ENCODE measurements at regions not wholly inside any gene's neighbourhood (a gene's known extent, or its start where the extent isn't known, plus 50 kb on each side); places are given as distances from the start of the nearest gene placed in this dataset.
A peak's percentile ranks its signal among the peaks of the same experiment; 100 is the strongest.

DNA sequence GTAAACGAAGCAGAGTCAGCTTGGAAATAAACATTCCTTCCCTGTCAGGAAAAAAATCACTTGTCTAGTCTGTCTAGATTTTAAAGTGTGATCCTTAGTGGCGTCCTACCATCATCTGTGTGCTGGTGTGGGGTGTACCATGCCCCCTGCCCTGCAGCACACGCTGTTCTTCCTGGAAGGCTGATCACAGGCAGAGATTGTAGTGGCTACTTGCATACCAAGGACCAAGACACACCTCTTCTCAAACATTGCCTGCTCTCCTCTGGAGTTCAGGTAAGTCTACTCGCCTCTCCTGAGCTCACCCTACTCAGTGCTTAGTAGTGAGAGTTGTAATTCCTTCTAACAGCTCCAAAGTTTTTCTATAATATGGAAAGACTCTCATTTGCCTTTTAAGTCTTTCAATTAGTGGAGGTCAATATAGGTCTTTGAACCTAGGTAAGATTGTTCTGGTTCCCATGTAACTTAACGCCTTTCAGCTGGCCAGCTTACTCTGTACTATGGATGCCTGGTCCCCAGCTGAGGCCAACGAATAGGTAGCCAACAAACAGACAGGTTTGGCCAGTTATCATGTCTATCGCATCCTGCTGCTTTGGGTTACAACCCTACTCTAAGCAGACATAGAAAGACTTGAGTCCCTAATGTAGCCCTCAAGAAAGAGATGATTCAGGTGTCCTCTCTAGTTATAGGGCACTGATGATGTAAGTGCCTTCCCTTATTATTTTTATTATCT lies 55.4 kb downstream of the XCL1 start:
- no peak for DNase-seq (ENCODE audit: extremely low spot score)
- ChIA-PET POLR2A (no interaction called here), CTCF (interaction anchor here (0.8 to 1.1 kb wide), 2 partner anchors 14 to 343 kb away, joined by 3 read pairs; no protein-coding TSS in a partner anchor)
- TF ChIP-seq, protein P1, sequence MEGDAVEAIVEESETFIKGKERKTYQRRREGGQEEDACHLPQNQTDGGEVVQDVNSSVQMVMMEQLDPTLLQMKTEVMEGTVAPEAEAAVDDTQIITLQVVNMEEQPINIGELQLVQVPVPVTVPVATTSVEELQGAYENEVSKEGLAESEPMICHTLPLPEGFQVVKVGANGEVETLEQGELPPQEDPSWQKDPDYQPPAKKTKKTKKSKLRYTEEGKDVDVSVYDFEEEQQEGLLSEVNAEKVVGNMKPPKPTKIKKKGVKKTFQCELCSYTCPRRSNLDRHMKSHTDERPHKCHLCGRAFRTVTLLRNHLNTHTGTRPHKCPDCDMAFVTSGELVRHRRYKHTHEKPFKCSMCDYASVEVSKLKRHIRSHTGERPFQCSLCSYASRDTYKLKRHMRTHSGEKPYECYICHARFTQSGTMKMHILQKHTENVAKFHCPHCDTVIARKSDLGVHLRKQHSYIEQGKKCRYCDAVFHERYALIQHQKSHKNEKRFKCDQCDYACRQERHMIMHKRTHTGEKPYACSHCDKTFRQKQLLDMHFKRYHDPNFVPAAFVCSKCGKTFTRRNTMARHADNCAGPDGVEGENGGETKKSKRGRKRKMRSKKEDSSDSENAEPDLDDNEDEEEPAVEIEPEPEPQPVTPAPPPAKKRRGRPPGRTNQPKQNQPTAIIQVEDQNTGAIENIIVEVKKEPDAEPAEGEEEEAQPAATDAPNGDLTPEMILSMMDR (IDR thresholded peaks at IDR 0.05; ENCODE audit: control extremely low read depth, extremely low read depth, low read depth, missing control alignments): no peak

DNA sequence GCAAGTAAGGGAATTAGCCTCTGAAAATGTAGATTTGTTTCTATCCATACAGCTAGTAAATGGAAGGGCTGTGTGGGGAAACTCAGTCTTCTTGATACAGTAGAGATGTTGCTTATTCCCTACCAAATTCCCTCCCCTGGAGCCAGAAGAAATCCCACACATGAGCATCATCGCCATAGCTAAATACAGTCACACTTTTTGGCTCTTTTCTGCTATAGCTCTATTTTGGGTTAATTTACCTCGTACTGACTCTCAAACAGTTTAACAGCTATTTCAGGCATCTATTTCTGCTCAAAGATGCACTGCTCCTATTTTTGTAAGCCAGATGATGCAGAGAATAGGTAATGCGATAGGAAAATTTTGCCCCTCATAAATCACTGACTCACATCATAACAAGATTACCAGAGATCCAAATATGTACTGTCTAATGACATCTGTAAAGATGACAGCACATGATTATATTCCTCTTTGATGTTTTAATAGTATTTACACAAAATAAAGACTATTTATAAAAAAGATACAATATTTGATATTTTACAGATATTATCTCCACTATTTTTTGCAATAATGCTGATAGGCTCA lies 58.6 kb downstream of the XCL1 start:
- TF ChIP-seq, protein P1 (IDR thresholded peaks at IDR 0.05; ENCODE audit: control extremely low read depth, extremely low read depth, low read depth, missing control alignments): no peak
- no peak for DNase-seq (ENCODE audit: extremely low spot score)
- CTCF ChIA-PET: interaction anchor here (0.6 to 4.9 kb wide), 2 partner anchors 11 to 76 kb away, joined by 3 to 22 read pairs; no protein-coding TSS in a partner anchor
- POLR2A ChIA-PET: no interaction called here

DNA sequence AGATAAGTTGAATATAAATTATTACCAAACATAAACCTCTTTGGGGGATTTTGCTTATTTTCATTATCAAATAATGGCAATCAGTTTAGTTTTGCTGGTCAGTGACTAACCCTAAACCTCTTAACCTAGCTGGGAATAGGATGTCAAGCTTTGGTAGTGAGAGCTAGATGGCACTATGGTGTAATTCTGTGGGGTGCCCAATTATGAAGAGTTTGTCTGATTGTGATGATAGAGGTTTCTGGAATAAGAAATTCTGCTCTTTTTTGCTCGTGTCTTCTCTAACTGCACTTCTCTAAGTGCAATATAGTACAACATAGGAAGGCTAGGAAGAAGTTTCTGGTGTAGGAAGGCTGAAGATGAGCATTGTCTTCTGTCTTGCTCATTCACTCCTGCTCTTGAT lies 59.8 kb downstream of the XCL1 start:
- DNase-seq (ENCODE audit: extremely low spot score): no peak
- ChIA-PET CTCF (interaction anchor here (0.8 to 4.9 kb wide), 14 partner anchors 10 to 837 kb away, joined by 3 to 22 read pairs (median 4); no protein-coding TSS in a partner anchor), POLR2A (no interaction called here)
- TF ChIP-seq, protein P1 (IDR thresholded peaks at IDR 0.05; ENCODE audit: control extremely low read depth, extremely low read depth, low read depth, missing control alignments): peak; percentile 9

DNA sequence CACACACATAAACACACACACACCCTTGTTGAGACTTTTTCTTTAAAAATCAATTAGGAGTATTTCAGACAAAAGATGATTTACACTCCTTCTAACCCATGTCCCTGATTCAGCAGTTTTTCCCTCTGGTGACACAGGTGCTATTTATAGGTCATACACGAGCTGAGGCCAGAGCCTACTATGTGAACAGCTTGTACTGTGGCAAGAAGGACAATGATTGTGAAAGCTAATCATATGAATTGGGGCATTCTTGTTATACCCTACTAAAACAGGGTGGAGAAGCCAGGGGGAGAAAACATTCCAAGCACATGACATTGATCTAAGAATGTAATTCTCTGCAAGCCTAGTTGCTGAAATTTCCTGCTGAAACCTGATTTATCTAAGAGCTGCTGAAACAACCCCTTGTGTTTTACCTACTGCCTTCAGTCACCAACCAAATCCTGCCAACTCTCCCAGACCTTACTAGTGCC lies 60.3 kb downstream of the XCL1 start:
- CTCF ChIA-PET: interaction anchor here (0.8 to 4.9 kb wide), 16 partner anchors 10 to 837 kb away, joined by 3 to 22 read pairs (median 3); no protein-coding TSS in a partner anchor
- POLR2A ChIA-PET: no interaction called here
- DNase-seq (ENCODE audit: extremely low spot score): no peak
- TF ChIP-seq, protein P1 (IDR thresholded peaks at IDR 0.05; ENCODE audit: control extremely low read depth, extremely low read depth, low read depth, missing control alignments): no peak

DNA sequence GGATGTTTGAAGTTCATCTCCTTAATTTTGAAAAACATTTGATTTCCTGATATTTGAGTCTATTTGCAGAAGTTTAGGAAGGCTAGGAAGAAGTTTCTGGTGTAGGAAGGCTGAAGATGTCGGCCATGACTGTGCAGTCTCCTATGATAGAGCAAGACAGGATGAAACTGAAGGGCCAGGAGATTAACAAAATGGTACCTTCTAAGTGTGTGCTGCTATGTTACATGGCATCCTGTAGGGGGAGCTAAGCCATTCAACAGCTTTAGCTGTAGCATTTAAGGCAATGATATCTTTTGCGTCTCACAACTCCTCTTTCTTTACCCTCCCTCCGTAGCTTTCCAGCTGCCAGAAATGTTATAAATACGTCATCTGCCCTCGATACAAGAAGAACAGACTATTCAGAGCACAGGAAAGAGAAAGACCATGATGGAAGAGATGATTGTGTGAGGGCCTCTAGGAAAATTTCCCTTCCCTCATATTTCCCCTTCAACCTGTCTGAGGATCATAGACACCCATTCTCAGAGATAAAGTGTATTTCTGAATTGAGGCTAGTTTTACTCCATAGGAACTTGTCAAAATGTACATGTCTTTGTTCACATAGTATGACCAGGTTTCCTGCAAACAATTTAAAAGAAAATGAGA lies 61.1 kb downstream of the XCL1 start:
- peak; percentile 29 for DNase-seq (ENCODE audit: extremely low spot score)
- TF ChIP-seq, protein P1 (IDR thresholded peaks at IDR 0.05; ENCODE audit: control extremely low read depth, extremely low read depth, low read depth, missing control alignments): peak; percentile 39
- ChIA-PET POLR2A (no interaction called here), CTCF (interaction anchor here (0.6 to 4.9 kb wide), 18 partner anchors 10 to 836 kb away, joined by 3 to 22 read pairs (median 3); no protein-coding TSS in a partner anchor)

DNA sequence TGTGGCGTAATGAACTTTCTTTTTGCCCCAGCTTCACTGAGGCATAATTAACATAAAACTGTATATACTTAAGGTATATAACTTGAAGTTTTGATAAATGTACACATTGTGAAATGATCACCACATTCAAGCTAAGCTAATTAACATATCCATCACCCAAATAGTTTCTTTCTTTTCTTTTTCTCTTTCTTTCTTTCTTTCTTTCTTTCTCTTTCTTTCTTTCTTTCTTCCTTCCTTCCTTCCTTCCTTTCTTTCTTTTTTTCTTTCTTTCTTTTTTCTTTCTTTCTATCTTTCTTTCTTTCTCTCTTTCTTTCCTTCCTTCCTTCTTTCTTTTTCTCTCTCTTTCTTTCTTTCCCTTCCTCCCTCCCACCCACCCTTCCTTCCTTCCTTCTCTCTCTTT lies 62.5 kb downstream of the XCL1 start:
- ChIA-PET POLR2A (no interaction called here), CTCF (interaction anchor here (1.3 to 4.9 kb wide), 3 partner anchors 9 to 15 kb away, joined by 3 to 22 read pairs (median 5); no protein-coding TSS in a partner anchor)
- DNase-seq (ENCODE audit: extremely low spot score): no peak
- TF ChIP-seq, protein P1 (IDR thresholded peaks at IDR 0.05; ENCODE audit: control extremely low read depth, extremely low read depth, low read depth, missing control alignments): no peak
